Activated T-cell treated with anti-CD3 and anti-CD28 coated beads for 24 hours (primary cell): ENCODE measurements at regions not wholly inside any gene's neighbourhood (a gene's known extent, or its start where the extent isn't known, plus 50 kb on each side); places are given as distances from the start of the nearest gene placed in this dataset.

Experiments used
- DNase-seq: peaks from one replicate; pipeline ENCODE4 v3.0.0-alpha.2; 2020; ENCODE audit warnings: low read depth

DNA sequence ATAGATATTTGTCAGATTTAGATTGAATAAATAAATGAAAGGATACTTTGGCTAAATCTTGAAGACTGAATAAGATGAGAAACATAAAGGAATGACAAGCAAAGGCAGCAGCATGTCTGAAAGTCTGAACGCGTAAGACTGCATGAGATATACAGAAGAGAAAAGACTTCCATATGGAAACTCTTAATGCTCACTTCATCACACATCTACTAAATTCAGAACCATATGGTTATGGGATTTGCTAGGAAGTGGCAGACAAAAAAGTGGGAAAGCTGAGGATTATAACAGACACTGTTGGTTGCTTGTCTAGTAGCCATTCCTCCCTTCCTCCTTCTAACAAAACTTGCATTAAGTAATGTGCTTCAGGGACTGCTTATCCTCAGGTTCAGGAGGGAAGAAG is 446.7 kb downstream of the KCTD12 start:
- no peak for DNase-seq

GRCh38 chr13:76438050-76438449 is 448.2 kb downstream of the KCTD12 start:
- no peak for DNase-seq

- DNase-seq, result no peak
Measured at GRCh38 chr13:76425935-76426334, 460.3 kb downstream of the KCTD12 start.

GRCh38 chr13:76421011-76421410 is 465.2 kb downstream of the KCTD12 start:
- DNase-seq, result no peak

DNA sequence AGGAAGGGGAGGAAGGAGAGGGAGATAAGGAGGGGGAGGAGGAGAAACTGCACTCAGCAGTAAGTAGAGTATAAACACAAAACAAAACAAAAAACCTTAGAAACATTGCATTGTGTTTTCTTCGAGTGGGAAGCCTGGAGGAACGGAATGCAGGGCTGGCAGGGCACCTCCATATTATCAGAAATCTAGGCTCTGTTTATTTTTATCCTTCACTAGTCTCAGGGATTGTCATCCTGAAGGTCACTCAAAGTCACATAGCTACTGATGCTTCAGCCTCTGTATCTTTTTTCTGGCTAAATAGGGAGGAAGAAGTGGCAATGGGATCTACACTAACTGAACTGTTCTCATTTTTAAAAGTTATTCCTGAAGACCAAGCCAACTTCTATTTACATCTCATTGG is 467.8 kb downstream of the KCTD12 start:
- DNase-seq, result no peak

GRCh38 chr13:76414320-76414719 is 471.9 kb downstream of the KCTD12 start:
- no peak for DNase-seq

- no peak for DNase-seq
Measured at GRCh38 chr13:76406243-76406642, 480.0 kb downstream of the KCTD12 start.

DNA sequence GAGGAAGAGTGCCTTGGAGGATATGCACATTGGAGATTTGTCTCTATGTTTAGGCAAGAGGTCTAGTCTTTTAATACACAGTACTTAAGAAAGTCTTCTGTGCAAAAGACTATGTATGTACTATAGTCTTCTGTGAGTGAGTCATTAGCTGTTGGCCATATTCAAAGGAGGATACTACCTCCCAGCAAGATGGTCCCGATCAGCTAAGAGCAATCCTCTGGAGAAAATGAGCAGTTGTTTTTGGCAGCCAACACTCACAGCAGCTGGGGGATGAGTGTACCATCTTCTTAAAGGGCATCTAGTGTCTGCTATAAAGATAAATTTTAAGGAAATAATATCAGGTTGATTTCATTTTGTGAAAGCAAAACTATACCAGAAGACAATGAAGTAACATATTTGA is 487.8 kb downstream of the KCTD12 start:
- DNase-seq, result no peak

DNA sequence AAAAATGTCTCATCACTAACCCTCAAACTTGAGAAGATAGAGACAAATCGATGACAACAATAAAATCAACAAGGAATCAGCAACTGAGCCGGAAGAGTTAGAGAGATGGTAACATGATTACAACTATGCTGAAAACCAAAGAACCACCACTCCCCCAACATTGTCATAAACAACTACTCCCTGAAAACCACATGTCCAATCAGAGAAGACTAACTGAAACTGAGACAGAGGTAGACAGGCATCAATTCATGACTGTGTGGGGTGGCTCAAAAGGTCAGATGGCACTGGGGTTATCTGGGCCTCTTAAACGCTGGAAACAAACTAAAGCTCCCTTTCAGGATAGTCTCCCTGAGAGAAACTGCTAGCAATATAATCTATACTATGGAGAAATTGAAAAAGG is 488.8 kb downstream of the KCTD12 start:
- DNase-seq, result no peak

DNA sequence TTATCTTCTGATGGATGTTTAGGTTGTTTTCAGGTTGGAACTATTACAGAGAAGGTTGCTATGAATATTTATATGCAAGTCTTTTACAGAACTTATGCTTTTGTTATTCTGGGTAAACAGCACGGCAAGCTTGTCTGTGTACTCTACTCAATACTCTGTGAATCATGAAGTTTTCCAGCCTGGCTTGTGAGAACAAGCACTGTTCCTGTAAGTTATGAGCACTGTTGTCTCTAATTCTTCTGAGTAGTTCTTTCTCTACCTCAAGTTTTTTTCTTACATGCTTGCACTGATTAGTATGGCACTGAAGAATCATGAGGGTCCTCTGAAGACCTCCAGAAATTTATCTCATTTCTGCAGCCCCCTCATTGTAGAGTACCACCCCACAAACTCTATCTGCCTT is 496.9 kb downstream of the KCTD12 start:
- no peak for DNase-seq

- no peak for DNase-seq
Measured at GRCh38 chr13:76387566-76387965, 498.6 kb downstream of the KCTD12 start.

- no peak for DNase-seq
Measured at GRCh38 chr13:76386321-76386720, 499.9 kb downstream of the KCTD12 start.

GRCh38 chr13:76385586-76385985 is 500.6 kb downstream of the KCTD12 start:
- no peak for DNase-seq

- DNase-seq, result no peak
Measured at GRCh38 chr13:76383676-76384461, 502.3 kb downstream of the KCTD12 start.

GRCh38 chr13:76380446-76381065 is 505.6 kb downstream of the KCTD12 start:
- no peak for DNase-seq

- no peak for DNase-seq
Measured at GRCh38 chr13:76379341-76380105, 506.7 kb downstream of the KCTD12 start.

DNA sequence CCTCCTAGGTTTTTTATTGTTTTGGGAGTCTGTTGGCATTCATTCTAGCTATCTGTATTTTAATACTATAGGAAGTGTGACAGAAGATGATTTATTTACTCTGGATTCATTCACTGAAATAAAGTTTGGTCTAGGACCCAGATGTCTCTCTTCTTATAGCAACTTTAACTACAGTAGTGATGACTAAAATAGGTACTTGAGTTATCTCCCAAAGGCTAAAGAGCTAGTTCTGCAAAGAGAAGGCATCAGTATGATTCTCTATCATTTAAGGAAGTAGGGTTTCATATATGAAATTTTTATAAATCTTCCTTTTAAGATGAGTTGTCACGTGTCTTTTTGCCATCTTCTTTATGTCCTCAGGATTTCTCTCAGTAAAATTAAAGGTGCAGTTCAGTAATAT is 507.4 kb downstream of the KCTD12 start:
- DNase-seq, result no peak

- no peak for DNase-seq
Measured at GRCh38 chr13:76363682-76364289, 522.4 kb downstream of the KCTD12 start.

- no peak for DNase-seq
Measured at GRCh38 chr13:76361868-76362267, 524.3 kb downstream of the KCTD12 start.

- no peak for DNase-seq
Measured at GRCh38 chr13:76351541-76352229, 534.5 kb downstream of the KCTD12 start.

GRCh38 chr13:76350399-76350798 is 535.8 kb downstream of the KCTD12 start:
- DNase-seq, result no peak

DNA sequence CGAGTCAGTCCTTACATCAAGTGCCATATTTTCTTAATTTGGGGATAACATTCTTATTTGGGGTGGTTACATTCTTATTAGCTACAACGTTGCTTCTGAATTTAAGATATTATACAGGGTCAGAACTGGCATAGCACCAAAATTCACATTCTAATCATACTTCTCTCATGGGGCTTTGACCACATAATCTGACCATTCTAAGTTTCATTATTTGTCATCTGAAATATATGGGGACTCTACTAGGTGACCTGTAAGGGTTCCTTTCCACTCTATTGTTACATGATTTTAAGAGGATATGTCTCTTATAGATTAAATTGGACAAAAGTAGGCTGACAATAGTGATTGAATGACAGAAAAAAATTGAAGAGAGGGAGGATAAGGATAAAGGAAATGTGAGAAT is 536.5 kb downstream of the KCTD12 start:
- DNase-seq, result no peak
